Stimulated activated naive CD4-positive, alpha-beta T cell treated with Interleukin-2 at 50 U/mL for 16 hours (primary cell): ENCODE measurements at regions not wholly inside any gene's neighbourhood (a gene's known extent, or its start where the extent isn't known, plus 50 kb on each side); places are given as distances from the start of the nearest gene placed in this dataset.

Source experiments
- DNase-seq: peaks from one replicate; lab custom pipeline; 2025; lab: John Stamatoyannopoulos, UW

GRCh38 chr9:135254176-135255032 lies 166.9 kb downstream of the OLFM1 start:
- no peak for DNase-seq

GRCh38 chr9:135255033-135255840 lies 167.8 kb downstream of the OLFM1 start:
- no peak for DNase-seq

- DNase-seq = no peak
Measured at GRCh38 chr9:135255841-135256580, 168.5 kb downstream of the OLFM1 start.

GRCh38 chr9:135256581-135257354 lies 169.3 kb downstream of the OLFM1 start:
- no peak for DNase-seq

GRCh38 chr9:135258461-135258860 lies 171.0 kb downstream of the OLFM1 start:
- no peak for DNase-seq

- no peak for DNase-seq
Measured at GRCh38 chr9:135259273-135259672, 171.8 kb downstream of the OLFM1 start.

- no peak for DNase-seq
Measured at GRCh38 chr9:135260221-135261180, 173.0 kb downstream of the OLFM1 start.

- no peak for DNase-seq
Measured at GRCh38 chr9:135262248-135262647, 174.8 kb downstream of the OLFM1 start.

- DNase-seq = no peak
Measured at GRCh38 chr9:135263511-135263910, 176.0 kb downstream of the OLFM1 start.

- DNase-seq = no peak
Measured at GRCh38 chr9:135265931-135266330, 178.5 kb downstream of the OLFM1 start.

- no peak for DNase-seq
Measured at GRCh38 chr9:135267191-135267809, 179.8 kb downstream of the OLFM1 start.

GRCh38 chr9:135268031-135268430 lies 180.6 kb downstream of the OLFM1 start:
- no peak for DNase-seq

- no peak for DNase-seq
Measured at GRCh38 chr9:135268981-135269380, 181.5 kb downstream of the OLFM1 start.

GRCh38 chr9:135269912-135270830 lies 182.7 kb downstream of the OLFM1 start:
- DNase-seq = no peak

GRCh38 chr9:135271425-135271824 lies 184.0 kb downstream of the OLFM1 start:
- DNase-seq = no peak

- no peak for DNase-seq
Measured at GRCh38 chr9:135272608-135273007, 185.1 kb downstream of the OLFM1 start.

- no peak for DNase-seq
Measured at GRCh38 chr9:135273008-135273407, 185.5 kb downstream of the OLFM1 start.

GRCh38 chr9:135275163-135275562 lies 187.7 kb downstream of the OLFM1 start:
- no peak for DNase-seq
